Panc1 (cell line): ENCODE measurements at regions not wholly inside any gene's neighbourhood (a gene's known extent, or its start where the extent isn't known, plus 50 kb on each side); places are given as distances from the start of the nearest gene placed in this dataset.

ENCODE experiments used
- ATAC-seq: fragments of 200-7000 bp; cut with Tn5 transposase; 2 replicates; pipeline ENCODE4 v1.9.1; 2020; ENCODE audit warnings: mild to moderate bottlenecking, moderate library complexity
- BruUV-seq: library from RNA; stranded (reverse); fragments of 400-500 nt; replicated peaks from 2 replicates; lab custom pipeline; 2021; lab: Mats Ljungman, UMichigan
- CTCF ChIA-PET: fragments of 300-600 bp; sonication (Branson Sonifier 250); formaldehyde crosslinking; loops from one replicate; lab custom pipeline; 2022; ENCODE audit warnings: antibody characterized with exemption; lab: Charles Lee
- POLR2A ChIA-PET: fragments of 300-600 bp; sonication (Branson Sonifier 250); formaldehyde crosslinking; loops from one replicate; lab custom pipeline; 2022; ENCODE audit warnings: antibody characterized with exemption; lab: Charles Lee
- DNase-seq: peaks from one replicate; pipeline ENCODE4 v3.0.0-alpha.2; 2010; ENCODE audit warnings: low read depth, low spot score
- H3K27ac ChIP-seq: 2 replicates; pipeline ENCODE4 v1.5.1; 2011; ENCODE audit warnings: mild to moderate bottlenecking, low read length, inconsistent platforms
- H3K27me3 ChIP-seq: fragments of 200-500 bp; sonication (Bioruptor generic); 2 replicates; pipeline ENCODE4 v1.6.0; 2014; ENCODE audit warnings: low read length, inconsistent platforms; ENCODE audit not compliant: control insufficient read depth, insufficient read depth
- H3K36me3 ChIP-seq: fragments of 200-500 bp; sonication (Bioruptor generic); 2 replicates; pipeline ENCODE4 v1.5.1; 2014; ENCODE audit warnings: inconsistent platforms, mild to moderate bottlenecking, low read length, moderate library complexity; ENCODE audit not compliant: control insufficient read depth, insufficient read depth
- H3K4me1 ChIP-seq: 2 replicates; pipeline ENCODE4 v1.5.1; 2011; ENCODE audit warnings: inconsistent platforms, mild to moderate bottlenecking, low read length, moderate library complexity; ENCODE audit not compliant: control insufficient read depth, insufficient read depth
- H3K4me3 ChIP-seq, 2 experiments: 2 replicates each; pipeline ENCODE4 v1.5.1; 2011 to 2012; ENCODE audit warnings: low read depth in 2 of 2, low read length in 2 of 2, mild to moderate bottlenecking in 2 of 2, inconsistent platforms in 1 of 2, moderate library complexity in 1 of 2
- H3K9me3 ChIP-seq: fragments of 200-500 bp; sonication (Bioruptor generic); 2 replicates; pipeline ENCODE4 v1.5.1; 2014; ENCODE audit warnings: low read depth, mild to moderate bottlenecking, inconsistent platforms, low read length, moderate library complexity; ENCODE audit not compliant: control insufficient read depth, insufficient read depth
- CTCF ChIP-seq: fragments of 450-650 bp; IDR thresholded peaks from 2 replicates; pipeline ENCODE4 v1.5.1; 2017; ENCODE audit warnings: mild to moderate bottlenecking
- POLR2AphosphoS5 ChIP-seq: IDR thresholded peaks from 2 replicates; pipeline ENCODE4 v1.6.1; 2012; ENCODE audit warnings: mild to moderate bottlenecking, low read depth, low read length, moderate library complexity
- REST ChIP-seq, 2 experiments: IDR thresholded peaks; 2 replicates each; pipeline ENCODE4 v1.6.1; 2011 to 2012; ENCODE audit warnings: low read depth in 2 of 2, control low read depth in 1 of 2, low read length in 1 of 2, mild to moderate bottlenecking in 1 of 2, moderate library complexity in 1 of 2; ENCODE audit not compliant: insufficient read depth in 1 of 2
- SIN3A ChIP-seq: IDR thresholded peaks from 2 replicates; pipeline ENCODE4 v1.6.1; 2012; ENCODE audit warnings: low read depth, mild to moderate bottlenecking, low read length, moderate library complexity, borderline replicate concordance; ENCODE audit not compliant: insufficient read depth
- TCF7L2 ChIP-seq: IDR thresholded peaks from 2 replicates; pipeline ENCODE4 v1.6.1; 2011; ENCODE audit warnings: mild to moderate bottlenecking, low read depth, low read length, inconsistent platforms
- in situ Hi-C: cut with HindIII; loops from 2 replicates; pipeline ENCODE4 v1.10.0; 2016; ENCODE audit warnings: low sequenced_read_pairs, low pct_unique_long_range_greater_than_20kb
- intact Hi-C: fragments of 100-400 bp; cut with micrococcal nuclease; formaldehyde crosslinking; loops from one replicate; pipeline ENCODE4 v1.10.0; 2022; ENCODE audit not compliant: unreplicated experiment

- CTCF ChIA-PET: no interaction called here
- in situ Hi-C loops: no loop called here
These were observed 291.8 kb upstream of the TBX3 start for GRCh38 chr12:114975640-114976310.

GRCh38 chr12:114974826-114975639 lies 291.1 kb upstream of the TBX3 start:
- in situ Hi-C loops: no loop called here
- ATAC-seq (no peak), DNase-seq (no peak)
- no TSS peak for BruUV-seq
- Histone ChIP-seq H3K9me3 (no peaks in the 10 kb centered on the region), H3K4me1 (no peaks in the 10 kb centered on the region), H3K4me3 (no peak overlapping the region), H3K27me3 (no peaks in the 10 kb centered on the region), H3K27ac (no peak overlapping the region), H3K36me3 (no peaks in the 10 kb centered on the region)
- intact Hi-C loops: no loop called here
- ChIA-PET CTCF (no interaction called here), POLR2A (interaction anchor here (0.5 kb wide), 1 partner anchor 434 kb away, joined by 5 read pairs; no protein-coding TSS in a partner anchor)
- no peak for TF ChIP-seq POLR2AphosphoS5
- no peak for TF ChIP-seq SIN3A
- no peak for TF ChIP-seq TCF7L2
- no peak for TF ChIP-seq REST (IDR thresholded peaks at IDR 0.05; ENCODE audit: insufficient read depth in 1 of 2, low read depth in 2 of 2, low read length in 1 of 2)

More at GRCh38 chr12:114975640-114976310, 291.8 kb upstream of the TBX3 start:
- H3K4me3 ChIP-seq: no peak overlapping the region
- DNase-seq (no peak), ATAC-seq (no peak)
- POLR2A ChIA-PET: interaction anchor here (0.5 kb wide), 1 partner anchor 433 kb away, joined by 5 read pairs; no protein-coding TSS in a partner anchor
- TF ChIP-seq REST (IDR thresholded peaks at IDR 0.05; ENCODE audit: insufficient read depth in 1 of 2, low read depth in 2 of 2, low read length in 1 of 2) (no peak), TCF7L2 (no peak), CTCF (no peak)
- no peaks in the 10 kb centered on the region for H3K36me3 ChIP-seq
- no peak overlapping the region for H3K27ac ChIP-seq
- intact Hi-C loops: no loop called here
- H3K9me3 ChIP-seq: no peaks in the 10 kb centered on the region
- BruUV-seq: no TSS peak
- no peaks in the 10 kb centered on the region for H3K27me3 ChIP-seq
- H3K4me1 ChIP-seq: no peaks in the 10 kb centered on the region
